PC-9 (cell line): ENCODE measurements at regions not wholly inside any gene's neighbourhood (a gene's known extent, or its start where the extent isn't known, plus 50 kb on each side); places are given as distances from the start of the nearest gene placed in this dataset.

Experiments
- BruUV-seq: library from RNA; stranded (reverse); fragments of 400-500 nt; replicated peaks from 2 replicates; lab custom pipeline; 2021; lab: Mats Ljungman, UMichigan
- CTCF ChIA-PET: fragments of 300-600 bp; sonication (Branson Sonifier 250); formaldehyde crosslinking; loops from one replicate; lab custom pipeline; 2022; ENCODE audit warnings: antibody characterized with exemption; lab: Charles Lee
- POLR2A ChIA-PET: fragments of 300-600 bp; sonication (Branson Sonifier 250); formaldehyde crosslinking; loops from one replicate; lab custom pipeline; 2022; ENCODE audit warnings: antibody characterized with exemption; ENCODE audit not compliant: unreplicated experiment; lab: Charles Lee
- DNase-seq, 2 experiments: peaks; one replicate each; pipeline versions ENCODE4 v3.0.0 to v3.0.0-alpha.2; 2015 to 2022; ENCODE audit warnings: mixed read lengths in 1 of 2
- H2AFZ ChIP-seq: fragments of 200-600 bp; sonication (generic); 2 replicates; pipeline ENCODE4 v1.8.1; 2017; ENCODE audit warnings: antibody characterized with exemption
- H3F3A ChIP-seq: fragments of 200-600 bp; sonication (generic); 2 replicates; pipeline ENCODE4 v1.8.1; 2017; ENCODE audit warnings: antibody characterized with exemption, mild to moderate bottlenecking, low read depth; ENCODE audit not compliant: insufficient read depth
- H3K27ac ChIP-seq: fragments of 200-600 bp; sonication (generic); 2 replicates; pipeline ENCODE4 v1.6.1; 2016; ENCODE audit warnings: mixed run types
- H3K27me3 ChIP-seq: fragments of 200-600 bp; sonication (generic); 2 replicates; pipeline ENCODE4 v1.6.1; 2016; ENCODE audit warnings: low read depth, mixed run types; ENCODE audit not compliant: insufficient read depth
- H3K36me3 ChIP-seq: fragments of 200-600 bp; sonication (generic); 2 replicates; pipeline ENCODE4 v1.6.1; 2016; ENCODE audit warnings: low read depth, mixed run types
- H3K4me1 ChIP-seq: fragments of 200-600 bp; sonication (generic); replicated peaks from 2 replicates; pipeline ENCODE4 v1.6.1; 2016; ENCODE audit warnings: mixed run types; ENCODE audit not compliant: insufficient read depth
- H3K4me2 ChIP-seq: fragments of 200-600 bp; sonication (generic); 2 replicates; pipeline ENCODE4 v1.6.1; 2017; ENCODE audit warnings: mixed run types
- H3K4me3 ChIP-seq: fragments of 200-600 bp; sonication (generic); 2 replicates; pipeline ENCODE4 v1.6.1; 2016; ENCODE audit warnings: mixed run types
- H3K79me2 ChIP-seq: fragments of 200-600 bp; sonication (generic); 2 replicates; pipeline ENCODE4 v1.6.1; 2017; ENCODE audit warnings: low read depth, mixed run types
- H3K9me2 ChIP-seq: fragments of 200-600 bp; sonication (generic); 2 replicates; pipeline ENCODE4 v1.8.1; 2017; ENCODE audit warnings: mild to moderate bottlenecking; ENCODE audit not compliant: insufficient read depth
- H3K9me3 ChIP-seq: fragments of 200-600 bp; sonication (generic); 2 replicates; pipeline ENCODE4 v1.8.1; 2016; ENCODE audit warnings: low read depth; ENCODE audit not compliant: insufficient read depth
- H4K20me1 ChIP-seq: fragments of 200-600 bp; sonication (generic); 2 replicates; pipeline ENCODE4 v1.8.1; 2017; ENCODE audit not compliant: insufficient read depth
- EZH2 ChIP-seq: fragments of 200-600 bp; sonication (generic); IDR thresholded peaks from 2 replicates; pipeline ENCODE4 v1.8.0; 2017; ENCODE audit warnings: antibody characterized with exemption, low read depth
- intact Hi-C: fragments of 100-400 bp; cut with micrococcal nuclease; formaldehyde crosslinking; loops from one replicate; pipeline ENCODE4 v1.10.0; 2022; ENCODE audit not compliant: unreplicated experiment
- TF ChIP-seq, protein P1 (sequence below): fragments of 200-600 bp; sonication (generic); conservative IDR thresholded peaks from 2 replicates; pipeline ENCODE4 v1.6.1; 2017; ENCODE audit warnings: mixed run types, antibody characterized with exemption, mild to moderate bottlenecking, moderate library complexity

DNA sequence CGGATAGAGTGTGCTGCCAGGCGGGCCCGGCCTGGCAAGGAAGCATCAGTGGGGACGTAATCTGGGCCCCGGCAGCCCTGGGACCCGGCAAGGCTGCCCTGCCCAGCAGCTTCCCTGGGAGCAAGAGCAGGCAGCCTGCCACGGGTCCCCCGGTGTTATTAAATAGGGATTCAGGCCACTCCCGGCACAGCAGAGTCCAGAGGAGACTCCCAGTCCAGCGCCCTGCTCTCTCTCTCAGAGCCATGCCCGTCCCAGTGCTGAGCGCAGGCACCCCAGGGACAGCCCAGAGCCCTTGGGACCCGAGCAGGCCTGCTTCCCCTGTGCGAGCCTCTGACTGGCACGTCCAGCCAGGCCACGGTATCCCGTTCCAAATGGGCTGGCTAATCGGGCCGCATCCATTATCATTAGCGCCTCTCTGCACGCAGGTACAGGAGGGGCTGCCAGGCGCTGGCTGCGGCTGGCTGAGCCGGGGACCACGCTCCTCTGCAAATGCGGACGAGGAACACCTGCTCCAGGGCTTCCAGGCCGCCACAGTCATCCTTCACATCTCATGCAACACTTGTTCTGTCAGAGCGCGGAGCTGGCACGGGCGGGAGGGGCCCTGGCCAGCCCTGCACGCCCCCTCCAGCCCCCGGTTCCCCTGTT lies 344.2 kb upstream of the MKI67 start:
- DNase-seq = no peak
- no TSS peak for BruUV-seq
- Histone ChIP-seq H3K9me3 (no peaks in the 10 kb centered on the region), H2AFZ (no peak overlapping the region), H4K20me1 (no peaks in the 10 kb centered on the region), H3F3A (no peaks in the 10 kb centered on the region), H3K79me2 (no peaks in the 10 kb centered on the region), H3K4me1 (no peaks in the 10 kb centered on the region), H3K27me3 (peaks cover 13% of the 10 kb centered on the region), H3K27ac (no peak overlapping the region), H3K4me3 (no peak overlapping the region), H3K36me3 (no peaks in the 10 kb centered on the region), H3K9me2 (no peaks in the 10 kb centered on the region), H3K4me2 (no peak overlapping the region)
- ChIA-PET POLR2A (no interaction called here), CTCF (no interaction called here)
- TF ChIP-seq, protein P1, sequence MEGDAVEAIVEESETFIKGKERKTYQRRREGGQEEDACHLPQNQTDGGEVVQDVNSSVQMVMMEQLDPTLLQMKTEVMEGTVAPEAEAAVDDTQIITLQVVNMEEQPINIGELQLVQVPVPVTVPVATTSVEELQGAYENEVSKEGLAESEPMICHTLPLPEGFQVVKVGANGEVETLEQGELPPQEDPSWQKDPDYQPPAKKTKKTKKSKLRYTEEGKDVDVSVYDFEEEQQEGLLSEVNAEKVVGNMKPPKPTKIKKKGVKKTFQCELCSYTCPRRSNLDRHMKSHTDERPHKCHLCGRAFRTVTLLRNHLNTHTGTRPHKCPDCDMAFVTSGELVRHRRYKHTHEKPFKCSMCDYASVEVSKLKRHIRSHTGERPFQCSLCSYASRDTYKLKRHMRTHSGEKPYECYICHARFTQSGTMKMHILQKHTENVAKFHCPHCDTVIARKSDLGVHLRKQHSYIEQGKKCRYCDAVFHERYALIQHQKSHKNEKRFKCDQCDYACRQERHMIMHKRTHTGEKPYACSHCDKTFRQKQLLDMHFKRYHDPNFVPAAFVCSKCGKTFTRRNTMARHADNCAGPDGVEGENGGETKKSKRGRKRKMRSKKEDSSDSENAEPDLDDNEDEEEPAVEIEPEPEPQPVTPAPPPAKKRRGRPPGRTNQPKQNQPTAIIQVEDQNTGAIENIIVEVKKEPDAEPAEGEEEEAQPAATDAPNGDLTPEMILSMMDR = no peak
- TF ChIP-seq EZH2 = no peak
- intact Hi-C loops = no loop called here

DNA sequence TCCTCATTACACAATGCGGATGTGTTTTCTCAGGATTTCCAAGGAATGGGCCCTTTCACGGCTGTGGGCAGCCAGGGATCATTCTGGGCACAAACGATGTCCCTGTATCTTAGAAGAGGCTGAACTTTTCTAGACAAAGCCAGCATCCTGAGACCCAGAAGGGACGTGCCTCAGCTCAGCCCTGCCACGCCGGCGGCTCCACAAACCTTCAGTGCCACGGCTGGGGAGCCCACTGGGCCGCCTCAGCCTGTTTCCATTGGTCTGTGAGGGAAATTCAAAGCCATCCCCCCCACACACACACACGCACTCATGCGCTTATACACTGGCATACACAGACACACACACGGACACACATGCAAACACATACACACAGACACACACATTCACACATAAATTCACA lies 344.9 kb upstream of the MKI67 start:
- Histone ChIP-seq H3F3A (no peaks in the 10 kb centered on the region), H3K4me3 (no peak overlapping the region), H3K79me2 (no peaks in the 10 kb centered on the region), H3K27ac (no peak overlapping the region), H3K4me1 (no peaks in the 10 kb centered on the region), H3K36me3 (no peaks in the 10 kb centered on the region), H3K9me3 (no peaks in the 10 kb centered on the region), H2AFZ (no peak overlapping the region), H3K4me2 (no peak overlapping the region), H3K27me3 (peaks cover 14% of the 10 kb centered on the region), H3K9me2 (no peaks in the 10 kb centered on the region), H4K20me1 (no peaks in the 10 kb centered on the region)
- ChIA-PET POLR2A (no interaction called here), CTCF (no interaction called here)
- TF ChIP-seq, protein P1 = no peak
- TF ChIP-seq EZH2 = no peak
- intact Hi-C loops = no loop called here
- no peak for DNase-seq
- BruUV-seq = no TSS peak

DNA sequence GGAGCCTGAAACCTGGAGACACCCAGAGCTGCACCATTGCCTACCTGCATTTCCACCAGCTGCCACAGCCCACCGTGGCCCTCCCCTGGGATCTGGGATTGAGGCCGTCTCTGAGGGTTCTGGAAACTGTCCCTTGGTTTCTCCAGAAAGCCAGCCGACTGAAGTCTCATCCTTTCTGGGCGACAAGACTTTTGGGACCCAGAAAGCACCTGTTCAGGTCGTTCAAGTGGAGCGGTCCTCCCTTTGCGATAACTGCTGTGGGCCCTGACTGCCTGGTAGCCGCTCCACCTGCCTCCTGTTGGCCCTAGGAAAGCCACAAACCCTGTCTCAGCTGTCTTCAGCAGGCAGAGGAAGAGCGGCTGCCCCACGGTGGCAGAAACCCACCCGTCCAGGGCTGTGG lies 346.0 kb upstream of the MKI67 start:
- no peaks in the 10 kb centered on the region for H3K79me2 ChIP-seq
- DNase-seq = no peak
- no peaks in the 10 kb centered on the region for H3K9me2 ChIP-seq
- no peaks in the 10 kb centered on the region for H3F3A ChIP-seq
- peaks cover 14% of the 10 kb centered on the region for H3K27me3 ChIP-seq
- intact Hi-C loops = no loop called here
- no TSS peak for BruUV-seq
- ChIA-PET CTCF (no interaction called here), POLR2A (no interaction called here)
- H3K4me3 ChIP-seq = no peak overlapping the region
- no peaks in the 10 kb centered on the region for H3K4me1 ChIP-seq
- H3K27ac ChIP-seq = no peak overlapping the region
- H4K20me1 ChIP-seq = no peaks in the 10 kb centered on the region
- no peak overlapping the region for H2AFZ ChIP-seq
- H3K9me3 ChIP-seq = no peaks in the 10 kb centered on the region
- H3K36me3 ChIP-seq = no peaks in the 10 kb centered on the region
- H3K4me2 ChIP-seq = no peak overlapping the region
- TF ChIP-seq EZH2 = no peak
- TF ChIP-seq, protein P1 = no peak
